Large intestine (tissue), 3 donors: ENCODE measurements at regions not wholly inside any gene's neighbourhood (a gene's known extent, or its start where the extent isn't known, plus 50 kb on each side); places are given as distances from the start of the nearest gene placed in this dataset.
A peak's percentile ranks its signal among the peaks of the same experiment; 100 is the strongest.

Experiments
- DNase-seq, 2 donors: peaks; one replicate each; pipeline versions ENCODE4 v3.0.0 to v3.0.0-alpha.2; 2013
- H3K27ac ChIP-seq: one replicate; pipeline ENCODE4 v1.5.1; 2013; ENCODE audit warnings: low read length
- H3K27me3 ChIP-seq: 2 replicates; pipeline ENCODE4 v1.6.1; 2013; ENCODE audit warnings: low read length; ENCODE audit not compliant: control insufficient read depth, insufficient read depth
- H3K36me3 ChIP-seq: 2 replicates; pipeline ENCODE4 v1.6.1; 2013; ENCODE audit warnings: low read length; ENCODE audit not compliant: control insufficient read depth, insufficient read depth
- H3K4me1 ChIP-seq: one replicate; pipeline ENCODE4 v1.6.1; 2013; ENCODE audit warnings: low read length; ENCODE audit not compliant: control insufficient read depth, insufficient read depth
- H3K4me3 ChIP-seq: one replicate; pipeline ENCODE4 v1.5.1; 2013; ENCODE audit warnings: low read length
- H3K9me3 ChIP-seq: one replicate; pipeline ENCODE4 v1.6.1; 2013; ENCODE audit warnings: mild to moderate bottlenecking, low read depth, low read length, moderate library complexity; ENCODE audit not compliant: control insufficient read depth
- WGBS: methylation state at CpG from one replicate; pipeline ENCODE4 v1.1.5; 2013; ENCODE audit warnings: low lambda C conversion rate; ENCODE audit not compliant: insufficient coverage; 5-methylcytosine and 5-hydroxymethylcytosine counted together

- no peaks in the 10 kb centered on the region for H3K36me3 ChIP-seq
- no peak overlapping the region for H3K27ac ChIP-seq
- H3K9me3 ChIP-seq = no peaks in the 10 kb centered on the region
- H3K27me3 ChIP-seq = peaks cover 2% of the 10 kb centered on the region
- whole genome bisulfite sequencing = 67% methylated on average over 5 of the region's 22 CpGs
- H3K4me1 ChIP-seq = peaks cover 11% of the 10 kb centered on the region
- no peak overlapping the region for H3K4me3 ChIP-seq
- no peak for DNase-seq
Measured at GRCh38 chr22:27441706-27442475, 359.7 kb downstream of the MN1 start.

GRCh38 chr22:27443306-27443705 is 358.2 kb downstream of the MN1 start:
- Histone ChIP-seq H3K27me3 (peaks cover 2% of the 10 kb centered on the region), H3K9me3 (no peaks in the 10 kb centered on the region), H3K4me3 (no peak overlapping the region), H3K36me3 (no peaks in the 10 kb centered on the region), H3K4me1 (peaks cover 7% of the 10 kb centered on the region), H3K27ac (no peak overlapping the region)
- DNase-seq = no peak
- no CpG with 5 or more reads among the region's 7 CpGs for WGBS

- Histone ChIP-seq H3K4me1 (no peaks in the 10 kb centered on the region), H3K36me3 (no peaks in the 10 kb centered on the region), H3K9me3 (no peaks in the 10 kb centered on the region), H3K27ac (no peak overlapping the region), H3K4me3 (no peak overlapping the region), H3K27me3 (peaks cover 2% of the 10 kb centered on the region)
- DNase-seq = peak; percentile 38 to 47
- WGBS = no CpG with 5 or more reads among the region's 10 CpGs
Measured at GRCh38 chr22:27445881-27446280, 355.7 kb downstream of the MN1 start.

GRCh38 chr22:27447289-27447688 is 354.3 kb downstream of the MN1 start:
- WGBS = no CpG with 5 or more reads among the region's 11 CpGs
- no peaks in the 10 kb centered on the region for H3K36me3 ChIP-seq
- no peak for DNase-seq
- H3K9me3 ChIP-seq = peaks cover 3% of the 10 kb centered on the region
- no peak overlapping the region for H3K4me3 ChIP-seq
- H3K4me1 ChIP-seq = no peaks in the 10 kb centered on the region
- H3K27ac ChIP-seq = no peak overlapping the region
- H3K27me3 ChIP-seq = peaks cover 2% of the 10 kb centered on the region

- no peak for DNase-seq
Measured at GRCh38 chr22:27450448-27450847, 351.1 kb downstream of the MN1 start.

GRCh38 chr22:27452245-27452644 is 349.3 kb downstream of the MN1 start:
- no peaks in the 10 kb centered on the region for H3K27me3 ChIP-seq
- 100% methylated on average over 3 of the region's 4 CpGs for WGBS
- no peak for DNase-seq

More at GRCh38 chr22:27450448-27450847, 351.1 kb downstream of the MN1 start:
- Histone ChIP-seq H3K4me3 (no peak overlapping the region), H3K36me3 (no peaks in the 10 kb centered on the region), H3K27me3 (no peaks in the 10 kb centered on the region), H3K4me1 (no peaks in the 10 kb centered on the region), H3K9me3 (peaks cover 3% of the 10 kb centered on the region), H3K27ac (no peak overlapping the region)

GRCh38 chr22:27452922-27453321 is 348.6 kb downstream of the MN1 start:
- no peak overlapping the region for H3K4me3 ChIP-seq
- H3K27ac ChIP-seq = no peak overlapping the region
- no CpG with 5 or more reads among the region's 4 CpGs for WGBS
- no peak for DNase-seq
- H3K9me3 ChIP-seq = peaks cover 3% of the 10 kb centered on the region
- H3K27me3 ChIP-seq = no peaks in the 10 kb centered on the region
- H3K4me1 ChIP-seq = no peaks in the 10 kb centered on the region
- no peaks in the 10 kb centered on the region for H3K36me3 ChIP-seq

More at GRCh38 chr22:27452245-27452644, 349.3 kb downstream of the MN1 start:
- no peak overlapping the region for H3K4me3 ChIP-seq
- H3K4me1 ChIP-seq = no peaks in the 10 kb centered on the region
- H3K36me3 ChIP-seq = no peaks in the 10 kb centered on the region
- no peak overlapping the region for H3K27ac ChIP-seq
- H3K9me3 ChIP-seq = peaks cover 3% of the 10 kb centered on the region

- Histone ChIP-seq H3K4me1 (no peaks in the 10 kb centered on the region), H3K4me3 (no peak overlapping the region), H3K36me3 (no peaks in the 10 kb centered on the region), H3K27me3 (no peaks in the 10 kb centered on the region), H3K9me3 (peaks cover 3% of the 10 kb centered on the region), H3K27ac (no peak overlapping the region)
- no peak for DNase-seq
- WGBS = no CpG with 5 or more reads among the region's 4 CpGs
Measured at GRCh38 chr22:27453725-27454124, 347.8 kb downstream of the MN1 start.

GRCh38 chr22:27454807-27455450 is 346.6 kb downstream of the MN1 start:
- H3K27ac ChIP-seq = no peak overlapping the region
- peaks cover 3% of the 10 kb centered on the region for H3K9me3 ChIP-seq
- H3K4me3 ChIP-seq = no peak overlapping the region
- no peaks in the 10 kb centered on the region for H3K36me3 ChIP-seq
- no CpG with 5 or more reads among the region's 4 CpGs for WGBS
- no peak for DNase-seq
- H3K27me3 ChIP-seq = peaks cover 3% of the 10 kb centered on the region
- no peaks in the 10 kb centered on the region for H3K4me1 ChIP-seq

- no peaks in the 10 kb centered on the region for H3K36me3 ChIP-seq
- 86% methylated on average over 1 of the region's 2 CpGs for WGBS
Measured at GRCh38 chr22:27455526-27455925, 346.0 kb downstream of the MN1 start.

More at GRCh38 chr22:27455526-27455925, 346.0 kb downstream of the MN1 start:
- H3K9me3 ChIP-seq = peaks cover 3% of the 10 kb centered on the region
- H3K27ac ChIP-seq = no peak overlapping the region
- H3K4me1 ChIP-seq = no peaks in the 10 kb centered on the region
- peaks cover 5% of the 10 kb centered on the region for H3K27me3 ChIP-seq
- H3K4me3 ChIP-seq = no peak overlapping the region
- DNase-seq = no peak
